ENCODE measurements at regions not wholly inside any gene's neighbourhood (a gene's known extent, or its start where the extent isn't known, plus 50 kb on each side); places are given as distances from the start of the nearest gene placed in this dataset.
"Not testable (repeated sequence)": the region's sequence is repeated elsewhere in the genome, so short reads cannot be mapped to it uniquely, and the experiment has no call there.

DNA sequence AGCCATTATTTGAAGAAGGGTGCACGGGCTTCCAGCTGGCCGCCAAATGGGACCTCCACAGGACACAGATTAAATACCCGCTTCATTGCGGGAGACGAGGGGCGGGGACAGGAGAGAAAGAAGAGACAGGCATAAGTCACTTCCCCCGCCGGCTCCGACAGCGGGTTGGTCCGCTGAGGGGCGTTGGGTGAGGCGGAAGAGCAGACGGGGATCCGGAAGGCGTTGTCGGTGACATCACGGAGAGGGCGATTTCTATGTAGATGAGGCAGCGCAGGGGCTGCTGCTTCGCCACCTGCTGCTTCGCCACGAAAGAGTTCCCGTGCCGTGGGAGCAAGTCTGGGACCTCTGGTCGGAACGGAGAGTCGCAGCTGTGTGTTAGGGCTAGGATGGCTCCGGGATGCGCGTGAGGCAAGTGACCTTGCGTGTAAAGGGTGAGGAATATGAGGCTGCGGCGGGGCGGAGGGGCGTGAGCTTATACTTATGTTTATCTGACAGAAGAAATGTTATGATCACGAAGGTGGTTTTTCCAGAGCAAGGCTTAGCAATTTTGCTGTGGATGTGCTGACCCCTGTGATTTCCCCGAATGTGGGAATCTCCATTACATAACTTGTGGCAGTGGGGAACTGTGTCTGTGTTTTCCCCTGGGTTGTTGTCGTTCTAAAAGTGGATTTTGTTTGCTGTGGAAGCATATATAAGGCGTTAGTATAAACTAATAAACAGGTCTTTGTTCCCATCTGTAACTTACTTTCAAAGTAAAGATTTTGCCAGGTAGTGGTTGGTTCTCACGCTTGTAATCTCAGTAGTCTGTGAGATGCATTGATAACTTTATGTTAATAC lies 52.9 kb downstream of the PPIAL4C start (continued):
- TF ChIP-seq, protein P1, sequence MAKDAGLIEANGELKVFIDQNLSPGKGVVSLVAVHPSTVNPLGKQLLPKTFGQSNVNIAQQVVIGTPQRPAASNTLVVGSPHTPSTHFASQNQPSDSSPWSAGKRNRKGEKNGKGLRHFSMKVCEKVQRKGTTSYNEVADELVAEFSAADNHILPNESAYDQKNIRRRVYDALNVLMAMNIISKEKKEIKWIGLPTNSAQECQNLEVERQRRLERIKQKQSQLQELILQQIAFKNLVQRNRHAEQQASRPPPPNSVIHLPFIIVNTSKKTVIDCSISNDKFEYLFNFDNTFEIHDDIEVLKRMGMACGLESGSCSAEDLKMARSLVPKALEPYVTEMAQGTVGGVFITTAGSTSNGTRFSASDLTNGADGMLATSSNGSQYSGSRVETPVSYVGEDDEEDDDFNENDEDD (CRISPR knock-in tag; IDR thresholded peaks at IDR 0.05; ENCODE audit: borderline replicate concordance): peak; percentile 42; the same call in 1 of the 2 replicates
- TF ChIP-seq ZC3H4 (CRISPR knock-in tag; IDR thresholded peaks at IDR 0.05; ENCODE audit: borderline replicate concordance) (peak; percentile 90; the same call in 1 of the 2 replicates), NFKB2 (CRISPR knock-in tag; IDR thresholded peaks at IDR 0.05; ENCODE audit: borderline replicate concordance) (0 out of 2 replicates have a peak, but pooled peaks have one; percentile 51), BRD4 (CRISPR knock-in tag; IDR thresholded peaks at IDR 0.05) (0 out of 2 replicates have a peak, but pooled peaks have one; percentile 28), NCOA2 (CRISPR knock-in tag; IDR thresholded peaks at IDR 0.05) (peak; percentile 36; the same call in 1 of the 2 replicates), ZNF225 (CRISPR knock-in tag; IDR thresholded peaks at IDR 0.05) (0 out of 2 replicates have a peak, but pooled peaks have one; percentile 65), EP300 (CRISPR knock-in tag; IDR thresholded peaks at IDR 0.05; ENCODE audit: borderline replicate concordance) (peak; percentile 40; the same call in 1 of the 2 replicates), ZNF296 (CRISPR knock-in tag; conservative IDR thresholded peaks at IDR 0.05) (0 out of 2 replicates have a peak, but pooled peaks have one; percentile 27), ERF (CRISPR knock-in tag; IDR thresholded peaks at IDR 0.05) (peak; percentile 63; the same call in 1 of the 2 replicates), LCORL (CRISPR knock-in tag; IDR thresholded peaks at IDR 0.05) (0 out of 2 replicates have a peak, but pooled peaks have one; percentile 42), CEBPG (CRISPR knock-in tag; IDR thresholded peaks at IDR 0.05) (peak; percentile 61), RBFOX2 (IDR thresholded peaks at IDR 0.05; ENCODE audit: low read depth, low read length) (peak; percentile 57), YEATS4 (CRISPR knock-in tag; IDR thresholded peaks at IDR 0.05; ENCODE audit: borderline replicate concordance) (peak; percentile 44; the same call in 1 of the 2 replicates), SP1 (CRISPR knock-in tag; IDR thresholded peaks at IDR 0.05) (0 out of 2 replicates have a peak, but pooled peaks have one; percentile 35), TOE1 (CRISPR knock-in tag; IDR thresholded peaks at IDR 0.05) (peak; percentile 45; the same call in 1 of the 2 replicates), MIXL1 (CRISPR knock-in tag; IDR thresholded peaks at IDR 0.05) (0 out of 2 replicates have a peak, but pooled peaks have one; percentile 12), ZFP90 (CRISPR knock-in tag; IDR thresholded peaks at IDR 0.05; ENCODE audit: borderline replicate concordance) (0 out of 2 replicates have a peak, but pooled peaks have one; percentile 15), TBX3 (IDR thresholded peaks at IDR 0.05; ENCODE audit: borderline replicate concordance) (0 out of 2 replicates have a peak, but pooled peaks have one; percentile 15), ATF1 (CRISPR knock-in tag; IDR thresholded peaks at IDR 0.05) (peak; percentile 78), SOX5 (CRISPR knock-in tag; IDR thresholded peaks at IDR 0.05; ENCODE audit: borderline replicate concordance) (0 out of 2 replicates have a peak, but pooled peaks have one; percentile 7), ZNF451 (CRISPR knock-in tag; IDR thresholded peaks at IDR 0.05) (peak; percentile 60; the same call in 1 of the 2 replicates), RXRB (CRISPR knock-in tag; IDR thresholded peaks at IDR 0.05; ENCODE audit: borderline replicate concordance) (peak; percentile 23; the same call in 1 of the 2 replicates), NFIC (IDR thresholded peaks at IDR 0.05; ENCODE audit: low read length) (peak; percentile 47; the same call in 1 of the 2 replicates), CREB1 (IDR thresholded peaks at IDR 0.05) (peak; percentile 87), CREB1 (CRISPR knock-in tag; IDR thresholded peaks at IDR 0.05) (peak; percentile 83), CREM (IDR thresholded peaks at IDR 0.05) (0 out of 2 replicates have a peak, but pooled peaks have one; percentile 61)
- TF ChIP-seq EP300 (IDR thresholded peaks at IDR 0.05; ENCODE audit: low read depth in 2 of 2, low read length in 2 of 2); LCORL (IDR thresholded peaks at IDR 0.05); SP1 (IDR thresholded peaks at IDR 0.05); CREM (CRISPR knock-in tag; IDR thresholded peaks at IDR 0.05): not testable (repeated sequence)
- TF ChIP-seq, protein P2, sequence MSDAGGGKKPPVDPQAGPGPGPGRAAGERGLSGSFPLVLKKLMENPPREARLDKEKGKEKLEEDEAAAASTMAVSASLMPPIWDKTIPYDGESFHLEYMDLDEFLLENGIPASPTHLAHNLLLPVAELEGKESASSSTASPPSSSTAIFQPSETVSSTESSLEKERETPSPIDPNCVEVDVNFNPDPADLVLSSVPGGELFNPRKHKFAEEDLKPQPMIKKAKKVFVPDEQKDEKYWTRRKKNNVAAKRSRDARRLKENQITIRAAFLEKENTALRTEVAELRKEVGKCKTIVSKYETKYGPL (CRISPR knock-in tag; IDR thresholded peaks at IDR 0.05): peak; percentile 78; the same call in 1 of the 2 replicates
- TF ChIP-seq, protein P3, sequence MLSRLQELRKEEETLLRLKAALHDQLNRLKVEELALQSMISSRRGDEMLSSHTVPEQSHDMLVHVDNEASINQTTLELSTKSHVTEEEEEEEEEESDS (CRISPR knock-in tag; IDR thresholded peaks at IDR 0.05; ENCODE audit: borderline replicate concordance): peak; percentile 99

Data from HepG2 (cell line).